ENCODE measurements at regions not wholly inside any gene's neighbourhood (a gene's known extent, or its start where the extent isn't known, plus 50 kb on each side); places are given as distances from the start of the nearest gene placed in this dataset.

DNA sequence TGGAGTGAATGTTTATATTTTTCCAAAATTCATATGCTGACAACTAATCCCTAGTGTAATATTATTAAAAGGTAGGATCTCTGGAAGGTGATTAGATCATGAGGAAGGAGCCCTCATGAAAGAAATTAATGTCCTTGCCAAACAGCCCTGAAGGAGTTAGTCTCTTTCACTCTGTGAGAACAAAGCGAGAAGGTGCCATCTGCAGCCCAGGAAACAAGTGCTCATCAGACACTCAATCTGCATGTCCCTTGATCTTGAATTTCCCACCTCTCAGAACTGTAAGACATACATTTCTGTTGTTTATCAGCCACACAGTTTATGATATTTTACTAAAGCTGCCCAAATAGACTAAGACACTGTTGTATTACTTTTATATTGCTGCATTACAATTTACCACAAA is 1283.4 kb downstream of the PCDH7 start:
- TF ChIP-seq, protein P1, sequence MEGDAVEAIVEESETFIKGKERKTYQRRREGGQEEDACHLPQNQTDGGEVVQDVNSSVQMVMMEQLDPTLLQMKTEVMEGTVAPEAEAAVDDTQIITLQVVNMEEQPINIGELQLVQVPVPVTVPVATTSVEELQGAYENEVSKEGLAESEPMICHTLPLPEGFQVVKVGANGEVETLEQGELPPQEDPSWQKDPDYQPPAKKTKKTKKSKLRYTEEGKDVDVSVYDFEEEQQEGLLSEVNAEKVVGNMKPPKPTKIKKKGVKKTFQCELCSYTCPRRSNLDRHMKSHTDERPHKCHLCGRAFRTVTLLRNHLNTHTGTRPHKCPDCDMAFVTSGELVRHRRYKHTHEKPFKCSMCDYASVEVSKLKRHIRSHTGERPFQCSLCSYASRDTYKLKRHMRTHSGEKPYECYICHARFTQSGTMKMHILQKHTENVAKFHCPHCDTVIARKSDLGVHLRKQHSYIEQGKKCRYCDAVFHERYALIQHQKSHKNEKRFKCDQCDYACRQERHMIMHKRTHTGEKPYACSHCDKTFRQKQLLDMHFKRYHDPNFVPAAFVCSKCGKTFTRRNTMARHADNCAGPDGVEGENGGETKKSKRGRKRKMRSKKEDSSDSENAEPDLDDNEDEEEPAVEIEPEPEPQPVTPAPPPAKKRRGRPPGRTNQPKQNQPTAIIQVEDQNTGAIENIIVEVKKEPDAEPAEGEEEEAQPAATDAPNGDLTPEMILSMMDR (conservative IDR thresholded peaks at IDR 0.05; ENCODE audit: low read length), result no peak
- TF ChIP-seq EZH2phosphoT487 (IDR thresholded peaks at IDR 0.05; ENCODE audit: borderline replicate concordance), result no peak

All from Loucy (cell line).